Liver (tissue), 8 donors: ENCODE measurements at regions not wholly inside any gene's neighbourhood (a gene's known extent, or its start where the extent isn't known, plus 50 kb on each side); places are given as distances from the start of the nearest gene placed in this dataset.

Experiments
- DNase-seq: peaks from one replicate; pipeline ENCODE4 v3.0.0-alpha.2; 2017; ENCODE audit warnings: low spot score
- H3K27ac ChIP-seq, 2 donors: one replicate each; pipeline ENCODE4 v1.7.0; 2013; ENCODE audit warnings: inconsistent platforms in 2 of 2, low read length in 2 of 2, control low read depth in 1 of 2, low read depth in 1 of 2, mild to moderate bottlenecking in 1 of 2
- H3K27me3 ChIP-seq, 4 donors: one replicate each; pipeline versions ENCODE4 v1.6.1 to v1.7.0; 2013; ENCODE audit warnings: low read length in 3 of 4, inconsistent platforms in 1 of 4, mild to moderate bottlenecking in 1 of 4, moderate library complexity in 1 of 4; ENCODE audit not compliant: control insufficient read depth in 4 of 4, insufficient read depth in 4 of 4
- H3K36me3 ChIP-seq, 4 donors: one replicate each; pipeline versions ENCODE4 v1.6.1 to v1.7.0; 2013; ENCODE audit warnings: low read length in 3 of 4, mild to moderate bottlenecking in 3 of 4, low read depth in 1 of 4, moderate library complexity in 1 of 4; ENCODE audit not compliant: control insufficient read depth in 4 of 4, insufficient read depth in 3 of 4
- H3K4me1 ChIP-seq, 4 donors: one replicate each; pipeline versions ENCODE4 v1.6.1 to v1.7.0; 2013; ENCODE audit warnings: low read length in 3 of 4, mild to moderate bottlenecking in 3 of 4, moderate library complexity in 1 of 4; ENCODE audit not compliant: control insufficient read depth in 4 of 4, insufficient read depth in 4 of 4
- H3K4me3 ChIP-seq, 3 donors: one replicate each; pipeline versions ENCODE4 v1.6.1 to v1.7.0; 2013; ENCODE audit warnings: low read length in 3 of 3, control low read depth in 1 of 3, low read depth in 1 of 3, mild to moderate bottlenecking in 1 of 3
- H3K9ac ChIP-seq, 2 donors: one replicate each; pipeline ENCODE4 v1.7.0; 2013; ENCODE audit warnings: low read length in 2 of 2, mild to moderate bottlenecking in 2 of 2, moderate library complexity in 2 of 2, control low read depth in 1 of 2, low read depth in 1 of 2
- H3K9me3 ChIP-seq, 4 donors: one replicate each; pipeline versions ENCODE4 v1.6.1 to v1.7.0; 2013; ENCODE audit warnings: low read length in 3 of 4; ENCODE audit not compliant: control insufficient read depth in 4 of 4
- ATF3 ChIP-seq: IDR thresholded peaks from 2 replicates; pipeline ENCODE4 v1.6.1; 2016; ENCODE audit warnings: antibody characterized with exemption
- CTCF ChIP-seq: fragments of 150-350 bp; IDR thresholded peaks from 2 replicates; pipeline ENCODE4 v1.5.1; 2017; ENCODE audit warnings: improper control_type of control experiment, low read depth, low read length; ENCODE audit not compliant: missing input control
- EGR1 ChIP-seq, 2 donors: IDR thresholded peaks; 2 replicates each; pipeline ENCODE4 v1.6.1; 2016 to 2018; ENCODE audit warnings: antibody characterized with exemption in 2 of 2, low read depth in 2 of 2
- FOXA1 ChIP-seq: IDR thresholded peaks from 2 replicates; pipeline ENCODE4 v1.6.1; 2016; ENCODE audit warnings: antibody characterized with exemption
- FOXA2 ChIP-seq: IDR thresholded peaks from 2 replicates; pipeline ENCODE4 v1.6.1; 2016; ENCODE audit warnings: antibody characterized with exemption
- GABPA ChIP-seq, 2 donors: IDR thresholded peaks in 1 of 2; conservative IDR thresholded peaks in 1 of 2; 2 replicates each; pipeline ENCODE4 v1.6.1; 2016; ENCODE audit warnings: antibody characterized with exemption in 2 of 2, mild to moderate bottlenecking in 1 of 2, moderate library complexity in 1 of 2
- HNF4A ChIP-seq, 2 donors: conservative IDR thresholded peaks; 2 replicates each; pipeline ENCODE4 v1.6.1; 2016; ENCODE audit warnings: antibody characterized with exemption in 2 of 2, mild to moderate bottlenecking in 2 of 2
- HNF4G ChIP-seq: IDR thresholded peaks from 2 replicates; pipeline ENCODE4 v1.6.1; 2016; ENCODE audit warnings: antibody characterized with exemption
- JUND ChIP-seq, 2 donors: IDR thresholded peaks; 2 replicates each; pipeline ENCODE4 v1.6.1; 2016; ENCODE audit warnings: antibody characterized with exemption in 2 of 2
- MAX ChIP-seq: IDR thresholded peaks from 2 replicates; pipeline ENCODE4 v1.6.1; 2016; ENCODE audit warnings: antibody characterized with exemption
- NR2F2 ChIP-seq: IDR thresholded peaks from 2 replicates; pipeline ENCODE4 v1.6.1; 2016; ENCODE audit warnings: antibody characterized with exemption
- RAD21 ChIP-seq, 2 donors: IDR thresholded peaks; 2 replicates each; pipeline ENCODE4 v1.6.1; 2016; ENCODE audit warnings: antibody characterized with exemption in 2 of 2, mild to moderate bottlenecking in 2 of 2
- REST ChIP-seq: IDR thresholded peaks from 2 replicates; pipeline ENCODE4 v1.6.1; 2016; ENCODE audit warnings: antibody characterized with exemption, mild to moderate bottlenecking
- RXRA ChIP-seq, 2 donors: IDR thresholded peaks; 2 replicates each; pipeline ENCODE4 v1.6.1; 2017 to 2018; ENCODE audit warnings: antibody characterized with exemption in 2 of 2, mild to moderate bottlenecking in 1 of 2
- SP1 ChIP-seq: IDR thresholded peaks from 2 replicates; pipeline ENCODE4 v1.6.1; 2018; ENCODE audit warnings: antibody characterized with exemption, mild to moderate bottlenecking
- TAF1 ChIP-seq: conservative IDR thresholded peaks from 2 replicates; pipeline ENCODE4 v1.6.1; 2016; ENCODE audit warnings: antibody characterized with exemption, mild to moderate bottlenecking
- YY1 ChIP-seq: IDR thresholded peaks from 2 replicates; pipeline ENCODE4 v1.6.1; 2016; ENCODE audit warnings: antibody characterized with exemption, mild to moderate bottlenecking
- ZBTB33 ChIP-seq: IDR thresholded peaks from 2 replicates; pipeline ENCODE4 v1.6.1; 2016; ENCODE audit warnings: antibody characterized with exemption
- WGBS: extraction: QIAGEN DNeasy Blood & Tissue Kit; methylation state at CpG from one replicate; pipeline ENCODE4 v1.1.7; 2013; 5-methylcytosine and 5-hydroxymethylcytosine counted together
- donor health status: healthy.
- donor health status: healthy.
- donor health status: healthy.
- donor health status: healthy.
- donor health status: healthy.

- H3K36me3 ChIP-seq, result no peaks in the 10 kb centered on the region
- no peak overlapping the region for H3K27ac ChIP-seq
- no peaks in the 10 kb centered on the region for H3K9me3 ChIP-seq
- 81% methylated on average over 11 of the region's 11 CpGs for WGBS
- H3K27me3 ChIP-seq, result no peaks in the 10 kb centered on the region
- TF ChIP-seq REST, result no peak
- no peak for TF ChIP-seq HNF4A (conservative IDR thresholded peaks at IDR 0.05)
- no peak for TF ChIP-seq NR2F2
- TF ChIP-seq EGR1 (IDR thresholded peaks at IDR 0.05; ENCODE audit: low read depth in 2 of 2), result no peak
- TF ChIP-seq ATF3, result no peak
- no peak for TF ChIP-seq RAD21 (IDR thresholded peaks at IDR 0.05)
- TF ChIP-seq SP1, result no peak
- TF ChIP-seq CTCF, result no peak
- TF ChIP-seq JUND (IDR thresholded peaks at IDR 0.05), result no peak
- no peak for TF ChIP-seq MAX
- TF ChIP-seq ZBTB33, result no peak
- no peak for TF ChIP-seq RXRA (IDR thresholded peaks at IDR 0.05)
- no peak for TF ChIP-seq FOXA2
- no peak for TF ChIP-seq GABPA (IDR thresholded peaks at IDR 0.05 in 1 of 2, conservative IDR thresholded peaks at IDR 0.05 in 1 of 2)
- TF ChIP-seq FOXA1, result no peak
- TF ChIP-seq TAF1, result no peak
- no peak for TF ChIP-seq HNF4G
- TF ChIP-seq YY1, result no peak
- no peak overlapping the region for H3K9ac ChIP-seq
- no peak for DNase-seq
- no peak overlapping the region for H3K4me3 ChIP-seq
- no peaks in the 10 kb centered on the region for H3K4me1 ChIP-seq
These were observed 199.9 kb downstream of the PCDH7 start for GRCh38 chr4:30920043-30920442.

- no peak for DNase-seq
- Histone ChIP-seq H3K36me3 (no peaks in the 10 kb centered on the region), H3K27ac (no peak overlapping the region), H3K9me3 (no peaks in the 10 kb centered on the region), H3K9ac (no peak overlapping the region), H3K27me3 (no peaks in the 10 kb centered on the region), H3K4me1 (no peaks in the 10 kb centered on the region), H3K4me3 (no peak overlapping the region)
- 75% methylated on average over 4 of the region's 4 CpGs for whole genome bisulfite sequencing
- TF ChIP-seq RAD21 (IDR thresholded peaks at IDR 0.05) (no peak), FOXA1 (no peak), JUND (IDR thresholded peaks at IDR 0.05) (no peak), REST (no peak), ZBTB33 (no peak), HNF4G (no peak)
These were observed 202.5 kb downstream of the PCDH7 start for GRCh38 chr4:30922625-30923024.
